Panc1 (cell line): ENCODE measurements at regions not wholly inside any gene's neighbourhood (a gene's known extent, or its start where the extent isn't known, plus 50 kb on each side); places are given as distances from the start of the nearest gene placed in this dataset.

ENCODE experiments used
- ATAC-seq: fragments of 200-7000 bp; cut with Tn5 transposase; 2 replicates; pipeline ENCODE4 v1.9.1; 2020; ENCODE audit warnings: mild to moderate bottlenecking, moderate library complexity
- BruUV-seq: library from RNA; stranded (reverse); fragments of 400-500 nt; replicated peaks from 2 replicates; lab custom pipeline; 2021; lab: Mats Ljungman, UMichigan
- CTCF ChIA-PET: fragments of 300-600 bp; sonication (Branson Sonifier 250); formaldehyde crosslinking; loops from one replicate; lab custom pipeline; 2022; ENCODE audit warnings: antibody characterized with exemption; lab: Charles Lee
- POLR2A ChIA-PET: fragments of 300-600 bp; sonication (Branson Sonifier 250); formaldehyde crosslinking; loops from one replicate; lab custom pipeline; 2022; ENCODE audit warnings: antibody characterized with exemption; lab: Charles Lee
- DNase-seq: peaks from one replicate; pipeline ENCODE4 v3.0.0-alpha.2; 2010; ENCODE audit warnings: low read depth, low spot score
- H3K27ac ChIP-seq: 2 replicates; pipeline ENCODE4 v1.5.1; 2011; ENCODE audit warnings: mild to moderate bottlenecking, low read length, inconsistent platforms
- H3K27me3 ChIP-seq: fragments of 200-500 bp; sonication (Bioruptor generic); 2 replicates; pipeline ENCODE4 v1.6.0; 2014; ENCODE audit warnings: low read length, inconsistent platforms; ENCODE audit not compliant: control insufficient read depth, insufficient read depth
- H3K36me3 ChIP-seq: fragments of 200-500 bp; sonication (Bioruptor generic); 2 replicates; pipeline ENCODE4 v1.5.1; 2014; ENCODE audit warnings: inconsistent platforms, mild to moderate bottlenecking, low read length, moderate library complexity; ENCODE audit not compliant: control insufficient read depth, insufficient read depth
- H3K4me1 ChIP-seq: 2 replicates; pipeline ENCODE4 v1.5.1; 2011; ENCODE audit warnings: inconsistent platforms, mild to moderate bottlenecking, low read length, moderate library complexity; ENCODE audit not compliant: control insufficient read depth, insufficient read depth
- H3K4me3 ChIP-seq, 2 experiments: 2 replicates each; pipeline ENCODE4 v1.5.1; 2011 to 2012; ENCODE audit warnings: low read depth in 2 of 2, low read length in 2 of 2, mild to moderate bottlenecking in 2 of 2, inconsistent platforms in 1 of 2, moderate library complexity in 1 of 2
- H3K9me3 ChIP-seq: fragments of 200-500 bp; sonication (Bioruptor generic); 2 replicates; pipeline ENCODE4 v1.5.1; 2014; ENCODE audit warnings: low read depth, mild to moderate bottlenecking, inconsistent platforms, low read length, moderate library complexity; ENCODE audit not compliant: control insufficient read depth, insufficient read depth
- POLR2AphosphoS5 ChIP-seq: IDR thresholded peaks from 2 replicates; pipeline ENCODE4 v1.6.1; 2012; ENCODE audit warnings: mild to moderate bottlenecking, low read depth, low read length, moderate library complexity
- SIN3A ChIP-seq: IDR thresholded peaks from 2 replicates; pipeline ENCODE4 v1.6.1; 2012; ENCODE audit warnings: low read depth, mild to moderate bottlenecking, low read length, moderate library complexity, borderline replicate concordance; ENCODE audit not compliant: insufficient read depth
- TCF7L2 ChIP-seq: IDR thresholded peaks from 2 replicates; pipeline ENCODE4 v1.6.1; 2011; ENCODE audit warnings: mild to moderate bottlenecking, low read depth, low read length, inconsistent platforms
- in situ Hi-C: cut with HindIII; loops from 2 replicates; pipeline ENCODE4 v1.10.0; 2016; ENCODE audit warnings: low sequenced_read_pairs, low pct_unique_long_range_greater_than_20kb
- intact Hi-C: fragments of 100-400 bp; cut with micrococcal nuclease; formaldehyde crosslinking; loops from one replicate; pipeline ENCODE4 v1.10.0; 2022; ENCODE audit not compliant: unreplicated experiment
- TF ChIP-seq, protein P1 (sequence below), 2 experiments: IDR thresholded peaks; 2 replicates each; pipeline ENCODE4 v1.6.1; 2011 to 2012; ENCODE audit warnings: low read depth in 2 of 2, control low read depth in 1 of 2, low read length in 1 of 2, mild to moderate bottlenecking in 1 of 2, moderate library complexity in 1 of 2; ENCODE audit not compliant: insufficient read depth in 1 of 2
- TF ChIP-seq, protein P2 (sequence below): fragments of 450-650 bp; IDR thresholded peaks from 2 replicates; pipeline ENCODE4 v1.5.1; 2017; ENCODE audit warnings: mild to moderate bottlenecking

DNA sequence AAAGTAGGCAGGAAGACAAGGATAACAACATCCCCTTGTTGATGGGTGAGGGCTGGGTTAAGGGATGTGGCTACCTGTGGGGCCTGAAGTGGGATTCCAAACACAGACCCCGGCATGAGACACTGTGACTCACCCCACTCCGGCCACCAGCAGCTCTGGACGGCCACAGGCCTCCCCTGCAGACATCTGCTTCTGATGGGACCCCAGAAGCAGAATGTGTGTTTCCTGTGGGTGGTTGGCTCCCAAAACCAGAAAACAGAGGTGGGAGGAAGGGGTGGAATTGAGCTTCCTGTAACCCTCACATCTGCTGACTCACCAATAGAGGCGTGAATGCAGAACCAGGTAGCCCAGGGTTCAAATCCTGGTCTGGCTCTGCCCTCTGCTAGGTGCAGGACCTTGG, 216.6 kb upstream of the PWP1 start:
- no peaks in the 10 kb centered on the region for H3K9me3 ChIP-seq
- no peaks in the 10 kb centered on the region for H3K36me3 ChIP-seq
- intact Hi-C loops (no loop called here), in situ Hi-C loops (no loop called here)
- H3K27me3 ChIP-seq = no peaks in the 10 kb centered on the region
- no peak for ATAC-seq
- no peak for DNase-seq
- no peaks in the 10 kb centered on the region for H3K4me1 ChIP-seq
- ChIA-PET POLR2A (no interaction called here), CTCF (no interaction called here)
- no TSS peak for BruUV-seq
- no peak overlapping the region for H3K4me3 ChIP-seq
- H3K27ac ChIP-seq = no peak overlapping the region
- TF ChIP-seq, protein P1, sequence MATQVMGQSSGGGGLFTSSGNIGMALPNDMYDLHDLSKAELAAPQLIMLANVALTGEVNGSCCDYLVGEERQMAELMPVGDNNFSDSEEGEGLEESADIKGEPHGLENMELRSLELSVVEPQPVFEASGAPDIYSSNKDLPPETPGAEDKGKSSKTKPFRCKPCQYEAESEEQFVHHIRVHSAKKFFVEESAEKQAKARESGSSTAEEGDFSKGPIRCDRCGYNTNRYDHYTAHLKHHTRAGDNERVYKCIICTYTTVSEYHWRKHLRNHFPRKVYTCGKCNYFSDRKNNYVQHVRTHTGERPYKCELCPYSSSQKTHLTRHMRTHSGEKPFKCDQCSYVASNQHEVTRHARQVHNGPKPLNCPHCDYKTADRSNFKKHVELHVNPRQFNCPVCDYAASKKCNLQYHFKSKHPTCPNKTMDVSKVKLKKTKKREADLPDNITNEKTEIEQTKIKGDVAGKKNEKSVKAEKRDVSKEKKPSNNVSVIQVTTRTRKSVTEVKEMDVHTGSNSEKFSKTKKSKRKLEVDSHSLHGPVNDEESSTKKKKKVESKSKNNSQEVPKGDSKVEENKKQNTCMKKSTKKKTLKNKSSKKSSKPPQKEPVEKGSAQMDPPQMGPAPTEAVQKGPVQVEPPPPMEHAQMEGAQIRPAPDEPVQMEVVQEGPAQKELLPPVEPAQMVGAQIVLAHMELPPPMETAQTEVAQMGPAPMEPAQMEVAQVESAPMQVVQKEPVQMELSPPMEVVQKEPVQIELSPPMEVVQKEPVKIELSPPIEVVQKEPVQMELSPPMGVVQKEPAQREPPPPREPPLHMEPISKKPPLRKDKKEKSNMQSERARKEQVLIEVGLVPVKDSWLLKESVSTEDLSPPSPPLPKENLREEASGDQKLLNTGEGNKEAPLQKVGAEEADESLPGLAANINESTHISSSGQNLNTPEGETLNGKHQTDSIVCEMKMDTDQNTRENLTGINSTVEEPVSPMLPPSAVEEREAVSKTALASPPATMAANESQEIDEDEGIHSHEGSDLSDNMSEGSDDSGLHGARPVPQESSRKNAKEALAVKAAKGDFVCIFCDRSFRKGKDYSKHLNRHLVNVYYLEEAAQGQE (IDR thresholded peaks at IDR 0.05; ENCODE audit: insufficient read depth in 1 of 2, low read depth in 2 of 2, low read length in 1 of 2) = no peak
- TF ChIP-seq POLR2AphosphoS5 = no peak
- no peak for TF ChIP-seq TCF7L2
- no peak for TF ChIP-seq SIN3A
- TF ChIP-seq, protein P2, sequence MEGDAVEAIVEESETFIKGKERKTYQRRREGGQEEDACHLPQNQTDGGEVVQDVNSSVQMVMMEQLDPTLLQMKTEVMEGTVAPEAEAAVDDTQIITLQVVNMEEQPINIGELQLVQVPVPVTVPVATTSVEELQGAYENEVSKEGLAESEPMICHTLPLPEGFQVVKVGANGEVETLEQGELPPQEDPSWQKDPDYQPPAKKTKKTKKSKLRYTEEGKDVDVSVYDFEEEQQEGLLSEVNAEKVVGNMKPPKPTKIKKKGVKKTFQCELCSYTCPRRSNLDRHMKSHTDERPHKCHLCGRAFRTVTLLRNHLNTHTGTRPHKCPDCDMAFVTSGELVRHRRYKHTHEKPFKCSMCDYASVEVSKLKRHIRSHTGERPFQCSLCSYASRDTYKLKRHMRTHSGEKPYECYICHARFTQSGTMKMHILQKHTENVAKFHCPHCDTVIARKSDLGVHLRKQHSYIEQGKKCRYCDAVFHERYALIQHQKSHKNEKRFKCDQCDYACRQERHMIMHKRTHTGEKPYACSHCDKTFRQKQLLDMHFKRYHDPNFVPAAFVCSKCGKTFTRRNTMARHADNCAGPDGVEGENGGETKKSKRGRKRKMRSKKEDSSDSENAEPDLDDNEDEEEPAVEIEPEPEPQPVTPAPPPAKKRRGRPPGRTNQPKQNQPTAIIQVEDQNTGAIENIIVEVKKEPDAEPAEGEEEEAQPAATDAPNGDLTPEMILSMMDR = no peak

DNA sequence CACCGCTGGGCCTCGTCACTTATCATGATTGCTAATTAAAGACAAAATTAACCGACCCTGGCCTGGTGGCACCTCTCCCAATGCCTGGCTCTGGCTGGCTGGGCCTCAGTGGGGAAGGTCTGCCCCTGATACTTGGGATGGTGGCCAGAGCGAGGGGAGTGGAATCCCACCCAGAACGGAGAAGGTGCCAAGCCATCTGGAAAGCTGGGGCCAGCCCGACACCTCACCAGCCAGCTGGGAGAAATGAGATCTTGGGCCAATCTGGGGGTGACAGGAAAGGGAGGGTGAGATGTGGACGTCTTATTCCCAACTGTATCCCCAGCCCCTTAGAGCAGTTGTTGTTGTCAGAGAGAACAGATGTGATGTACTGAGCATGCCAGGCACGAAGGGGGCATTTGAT, 215.0 kb upstream of the PWP1 start:
- ChIA-PET CTCF (no interaction called here), POLR2A (no interaction called here)
- no TSS peak for BruUV-seq
- Histone ChIP-seq H3K27me3 (no peaks in the 10 kb centered on the region), H3K36me3 (no peaks in the 10 kb centered on the region), H3K4me3 (no peak overlapping the region), H3K9me3 (no peaks in the 10 kb centered on the region), H3K4me1 (no peaks in the 10 kb centered on the region), H3K27ac (no peak overlapping the region)
- ATAC-seq (no peak), DNase-seq (no peak)
- TF ChIP-seq, protein P1 (IDR thresholded peaks at IDR 0.05; ENCODE audit: insufficient read depth in 1 of 2, low read depth in 2 of 2, low read length in 1 of 2) = no peak
- no peak for TF ChIP-seq TCF7L2
- TF ChIP-seq, protein P2 = no peak
- no peak for TF ChIP-seq POLR2AphosphoS5
- no peak for TF ChIP-seq SIN3A
- intact Hi-C loops = no loop called here
- in situ Hi-C loops = no loop called here
